GM23338 (cell line): ENCODE measurements at regions not wholly inside any gene's neighbourhood (a gene's known extent, or its start where the extent isn't known, plus 50 kb on each side); places are given as distances from the start of the nearest gene placed in this dataset.

ENCODE experiments used
- ATAC-seq: fragments of 200-7000 bp; cut with Tn5 transposase; 3 replicates; pipeline ENCODE4 v1.9.1; 2020
- DNase-seq: peaks from one replicate; pipeline ENCODE4 v3.0.0-alpha.2; 2015; ENCODE audit warnings: low spot score
- H2AFZ ChIP-seq: fragments of 200-600 bp; sonication (generic); 2 replicates; pipeline ENCODE4 v1.8.0; 2016; ENCODE audit warnings: antibody characterized with exemption, mild to moderate bottlenecking, moderate library complexity
- H3F3A ChIP-seq: fragments of 200-600 bp; sonication (generic); replicated peaks from 2 replicates; pipeline ENCODE4 v1.8.0; 2017; ENCODE audit warnings: antibody characterized with exemption, mixed run types, low read depth
- H3K27ac ChIP-seq: fragments of 200-600 bp; sonication (generic); 2 replicates; pipeline ENCODE4 v1.6.1; 2016; ENCODE audit warnings: low read depth
- H3K27me3 ChIP-seq: fragments of 200-600 bp; sonication (generic); 2 replicates; pipeline ENCODE4 v1.8.0; 2016; ENCODE audit warnings: mild to moderate bottlenecking, mixed run types, moderate library complexity; ENCODE audit not compliant: insufficient read depth
- H3K36me3 ChIP-seq: fragments of 200-600 bp; sonication (generic); 2 replicates; pipeline ENCODE4 v1.8.0; 2016; ENCODE audit warnings: mild to moderate bottlenecking; ENCODE audit not compliant: insufficient read depth
- H3K4me1 ChIP-seq: fragments of 200-600 bp; sonication (generic); 2 replicates; pipeline ENCODE4 v1.8.0; 2016; ENCODE audit warnings: mild to moderate bottlenecking, moderate library complexity; ENCODE audit not compliant: insufficient read depth
- H3K4me2 ChIP-seq: fragments of 200-600 bp; sonication (generic); 2 replicates; pipeline ENCODE4 v1.7.1; 2017; ENCODE audit warnings: mixed run types
- H3K4me3 ChIP-seq: fragments of 200-600 bp; sonication (generic); 2 replicates; pipeline ENCODE4 v1.6.1; 2016; ENCODE audit warnings: mixed run types
- H3K79me2 ChIP-seq: fragments of 200-600 bp; sonication (generic); replicated peaks from 2 replicates; pipeline ENCODE4 v1.8.0; 2017; ENCODE audit warnings: mild to moderate bottlenecking; ENCODE audit not compliant: insufficient read depth
- H3K9me2 ChIP-seq: fragments of 200-600 bp; sonication (generic); 2 replicates; pipeline ENCODE4 v1.8.0; 2017; ENCODE audit not compliant: insufficient read depth
- H4K20me1 ChIP-seq: fragments of 200-600 bp; sonication (generic); replicated peaks from 2 replicates; pipeline ENCODE4 v1.8.0; 2017; ENCODE audit warnings: mild to moderate bottlenecking; ENCODE audit not compliant: insufficient read depth
- H3K27ac Mint-ChIP-seq: 2 replicates; pipeline ENCODE4 v1.8.0; 2020; ENCODE audit warnings: inconsistent platforms, mild to moderate bottlenecking, moderate library complexity, mixed read lengths
- H3K27me3 Mint-ChIP-seq: 3 replicates; pipeline ENCODE4 v1.8.0; 2022; ENCODE audit warnings: low read depth, mild to moderate bottlenecking, moderate library complexity, mixed read lengths, inconsistent platforms; ENCODE audit not compliant: insufficient read depth, poor library complexity
- H3K36me3 Mint-ChIP-seq: 3 replicates; pipeline ENCODE4 v1.8.0; 2021; ENCODE audit warnings: low read depth, mild to moderate bottlenecking, inconsistent platforms, moderate library complexity, mixed read lengths
- H3K4me1 Mint-ChIP-seq: 3 replicates; pipeline ENCODE4 v1.8.0; 2020; ENCODE audit warnings: mild to moderate bottlenecking, inconsistent platforms, mixed read lengths
- H3K4me3 Mint-ChIP-seq: 3 replicates; pipeline ENCODE4 v1.8.0; 2021; ENCODE audit warnings: moderate library complexity, mild to moderate bottlenecking, inconsistent platforms, mixed read lengths
- H3K9me3 Mint-ChIP-seq: 3 replicates; pipeline ENCODE4 v1.8.0; 2020; ENCODE audit warnings: moderate library complexity, mild to moderate bottlenecking, inconsistent platforms, mixed read lengths
- CREB1 ChIP-seq: fragments of 250-450 bp; sonication (Bioruptor Pico); IDR thresholded peaks from 2 replicates; pipeline ENCODE4 v1.5.0; 2020; ENCODE audit warnings: low read depth, mild to moderate bottlenecking, moderate library complexity
- EZH2 ChIP-seq: fragments of 200-600 bp; sonication (generic); IDR thresholded peaks from one replicate; pipeline ENCODE4 v1.8.0; 2017; ENCODE audit warnings: antibody characterized with exemption, mild to moderate bottlenecking, low read depth; ENCODE audit not compliant: unreplicated experiment
- JUNB ChIP-seq: IDR thresholded peaks from one replicate; pipeline ENCODE4 v1.6.1; 2016; ENCODE audit warnings: antibody characterized with exemption; ENCODE audit not compliant: unreplicated experiment
- REST ChIP-seq: IDR thresholded peaks from one replicate; pipeline ENCODE4 v1.6.1; 2018; ENCODE audit warnings: antibody characterized with exemption; ENCODE audit not compliant: unreplicated experiment
- ZNF114 ChIP-seq: fragments of 250-450 bp; sonication (Bioruptor Pico); IDR thresholded peaks from 2 replicates; pipeline ENCODE4 v1.5.0; 2020; ENCODE audit warnings: mild to moderate bottlenecking, moderate library complexity
- TF ChIP-seq, protein P1 (sequence below): fragments of 250-450 bp; sonication (Bioruptor Pico); IDR thresholded peaks from 2 replicates; pipeline ENCODE4 v1.5.0; 2020; ENCODE audit warnings: mild to moderate bottlenecking, moderate library complexity
- TF ChIP-seq, protein P2 (sequence below), 2 experiments: fragments of 200-600 bp in 1 of 2; sonication (generic) in 1 of 2; conservative IDR thresholded peaks; 2 replicates each; pipeline versions ENCODE4 v1.5.1 to v1.6.1; 2016 to 2017; ENCODE audit warnings: antibody characterized with exemption in 2 of 2, low read depth in 2 of 2, mild to moderate bottlenecking in 2 of 2, moderate library complexity in 1 of 2

DNA sequence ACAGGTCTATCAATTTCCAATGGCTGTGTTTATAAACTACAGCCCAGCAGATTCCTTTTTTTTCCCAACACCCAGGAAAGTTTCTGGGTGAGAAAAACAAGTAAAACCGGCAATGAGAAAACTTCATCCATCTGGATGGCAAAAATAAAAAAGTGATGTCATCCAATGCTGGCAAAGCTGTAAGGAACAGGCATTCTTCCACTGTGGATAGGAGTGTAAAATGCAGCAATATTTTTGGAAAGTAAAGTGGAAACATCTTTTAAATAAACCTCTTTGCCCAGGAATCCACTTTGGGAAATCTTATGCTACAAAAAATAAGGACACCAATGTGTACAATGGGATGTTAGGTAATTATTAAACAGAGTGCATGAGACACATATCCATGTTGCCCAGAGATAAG is 102.1 kb upstream of the NT5E start:
- H3K4me1 Mint-ChIP-seq: no peaks in the 10 kb centered on the region
- no peaks in the 10 kb centered on the region for H3K9me3 Mint-ChIP-seq
- no peak overlapping the region for H3K27ac Mint-ChIP-seq
- H3K4me3 Mint-ChIP-seq: no peak overlapping the region
- Histone ChIP-seq H3K27ac (no peak overlapping the region), H3K4me1 (no peaks in the 10 kb centered on the region), H4K20me1 (no peaks in the 10 kb centered on the region), H3K4me3 (no peak overlapping the region), H3K79me2 (no peaks in the 10 kb centered on the region), H3F3A (no peaks in the 10 kb centered on the region), H3K9me2 (0 out of 2 replicates have a peak, but pooled peaks cover 3% of the 10 kb centered on the region), H3K4me2 (no peak overlapping the region), H2AFZ (no peak overlapping the region), H3K27me3 (no peaks in the 10 kb centered on the region), H3K36me3 (no peaks in the 10 kb centered on the region)
- H3K27me3 Mint-ChIP-seq: no peaks in the 10 kb centered on the region
- DNase-seq (no peak), ATAC-seq (no peak)
- no peaks in the 10 kb centered on the region for H3K36me3 Mint-ChIP-seq
- TF ChIP-seq REST (no peak), ZNF114 (CRISPR knock-in tag) (no peak), JUNB (no peak), CREB1 (CRISPR knock-in tag) (no peak), EZH2 (no peak)
- TF ChIP-seq, protein P1, sequence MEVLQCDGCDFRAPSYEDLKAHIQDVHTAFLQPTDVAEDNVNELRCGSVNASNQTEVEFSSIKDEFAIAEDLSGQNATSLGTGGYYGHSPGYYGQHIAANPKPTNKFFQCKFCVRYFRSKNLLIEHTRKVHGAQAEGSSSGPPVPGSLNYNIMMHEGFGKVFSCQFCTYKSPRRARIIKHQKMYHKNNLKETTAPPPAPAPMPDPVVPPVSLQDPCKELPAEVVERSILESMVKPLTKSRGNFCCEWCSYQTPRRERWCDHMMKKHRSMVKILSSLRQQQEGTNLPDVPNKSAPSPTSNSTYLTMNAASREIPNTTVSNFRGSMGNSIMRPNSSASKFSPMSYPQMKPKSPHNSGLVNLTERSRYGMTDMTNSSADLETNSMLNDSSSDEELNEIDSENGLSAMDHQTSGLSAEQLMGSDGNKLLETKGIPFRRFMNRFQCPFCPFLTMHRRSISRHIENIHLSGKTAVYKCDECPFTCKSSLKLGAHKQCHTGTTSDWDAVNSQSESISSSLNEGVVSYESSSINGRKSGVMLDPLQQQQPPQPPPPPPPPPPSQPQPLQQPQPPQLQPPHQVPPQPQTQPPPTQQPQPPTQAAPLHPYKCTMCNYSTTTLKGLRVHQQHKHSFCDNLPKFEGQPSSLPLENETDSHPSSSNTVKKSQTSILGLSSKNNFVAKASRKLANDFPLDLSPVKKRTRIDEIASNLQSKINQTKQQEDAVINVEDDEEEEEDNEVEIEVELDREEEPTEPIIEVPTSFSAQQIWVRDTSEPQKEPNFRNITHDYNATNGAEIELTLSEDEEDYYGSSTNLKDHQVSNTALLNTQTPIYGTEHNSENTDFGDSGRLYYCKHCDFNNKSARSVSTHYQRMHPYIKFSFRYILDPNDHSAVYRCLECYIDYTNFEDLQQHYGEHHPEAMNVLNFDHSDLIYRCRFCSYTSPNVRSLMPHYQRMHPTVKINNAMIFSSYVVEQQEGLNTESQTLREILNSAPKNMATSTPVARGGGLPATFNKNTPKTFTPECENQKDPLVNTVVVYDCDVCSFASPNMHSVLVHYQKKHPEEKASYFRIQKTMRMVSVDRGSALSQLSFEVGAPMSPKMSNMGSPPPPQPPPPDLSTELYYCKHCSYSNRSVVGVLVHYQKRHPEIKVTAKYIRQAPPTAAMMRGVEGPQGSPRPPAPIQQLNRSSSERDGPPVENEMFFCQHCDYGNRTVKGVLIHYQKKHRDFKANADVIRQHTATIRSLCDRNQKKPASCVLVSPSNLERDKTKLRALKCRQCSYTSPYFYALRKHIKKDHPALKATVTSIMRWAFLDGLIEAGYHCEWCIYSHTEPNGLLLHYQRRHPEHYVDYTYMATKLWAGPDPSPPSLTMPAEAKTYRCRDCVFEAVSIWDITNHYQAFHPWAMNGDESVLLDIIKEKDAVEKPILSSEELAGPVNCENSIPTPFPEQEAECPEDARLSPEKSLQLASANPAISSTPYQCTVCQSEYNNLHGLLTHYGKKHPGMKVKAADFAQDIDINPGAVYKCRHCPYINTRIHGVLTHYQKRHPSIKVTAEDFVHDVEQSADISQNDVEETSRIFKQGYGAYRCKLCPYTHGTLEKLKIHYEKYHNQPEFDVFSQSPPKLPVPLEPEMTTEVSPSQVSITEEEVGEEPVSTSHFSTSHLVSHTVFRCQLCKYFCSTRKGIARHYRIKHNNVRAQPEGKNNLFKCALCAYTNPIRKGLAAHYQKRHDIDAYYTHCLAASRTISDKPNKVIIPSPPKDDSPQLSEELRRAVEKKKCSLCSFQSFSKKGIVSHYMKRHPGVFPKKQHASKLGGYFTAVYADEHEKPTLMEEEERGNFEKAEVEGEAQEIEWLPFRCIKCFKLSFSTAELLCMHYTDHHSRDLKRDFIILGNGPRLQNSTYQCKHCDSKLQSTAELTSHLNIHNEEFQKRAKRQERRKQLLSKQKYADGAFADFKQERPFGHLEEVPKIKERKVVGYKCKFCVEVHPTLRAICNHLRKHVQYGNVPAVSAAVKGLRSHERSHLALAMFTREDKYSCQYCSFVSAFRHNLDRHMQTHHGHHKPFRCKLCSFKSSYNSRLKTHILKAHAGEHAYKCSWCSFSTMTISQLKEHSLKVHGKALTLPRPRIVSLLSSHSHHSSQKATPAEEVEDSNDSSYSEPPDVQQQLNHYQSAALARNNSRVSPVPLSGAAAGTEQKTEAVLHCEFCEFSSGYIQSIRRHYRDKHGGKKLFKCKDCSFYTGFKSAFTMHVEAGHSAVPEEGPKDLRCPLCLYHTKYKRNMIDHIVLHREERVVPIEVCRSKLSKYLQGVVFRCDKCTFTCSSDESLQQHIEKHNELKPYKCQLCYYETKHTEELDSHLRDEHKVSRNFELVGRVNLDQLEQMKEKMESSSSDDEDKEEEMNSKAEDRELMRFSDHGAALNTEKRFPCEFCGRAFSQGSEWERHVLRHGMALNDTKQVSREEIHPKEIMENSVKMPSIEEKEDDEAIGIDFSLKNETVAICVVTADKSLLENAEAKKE (CRISPR knock-in tag): no peak
- TF ChIP-seq, protein P2, sequence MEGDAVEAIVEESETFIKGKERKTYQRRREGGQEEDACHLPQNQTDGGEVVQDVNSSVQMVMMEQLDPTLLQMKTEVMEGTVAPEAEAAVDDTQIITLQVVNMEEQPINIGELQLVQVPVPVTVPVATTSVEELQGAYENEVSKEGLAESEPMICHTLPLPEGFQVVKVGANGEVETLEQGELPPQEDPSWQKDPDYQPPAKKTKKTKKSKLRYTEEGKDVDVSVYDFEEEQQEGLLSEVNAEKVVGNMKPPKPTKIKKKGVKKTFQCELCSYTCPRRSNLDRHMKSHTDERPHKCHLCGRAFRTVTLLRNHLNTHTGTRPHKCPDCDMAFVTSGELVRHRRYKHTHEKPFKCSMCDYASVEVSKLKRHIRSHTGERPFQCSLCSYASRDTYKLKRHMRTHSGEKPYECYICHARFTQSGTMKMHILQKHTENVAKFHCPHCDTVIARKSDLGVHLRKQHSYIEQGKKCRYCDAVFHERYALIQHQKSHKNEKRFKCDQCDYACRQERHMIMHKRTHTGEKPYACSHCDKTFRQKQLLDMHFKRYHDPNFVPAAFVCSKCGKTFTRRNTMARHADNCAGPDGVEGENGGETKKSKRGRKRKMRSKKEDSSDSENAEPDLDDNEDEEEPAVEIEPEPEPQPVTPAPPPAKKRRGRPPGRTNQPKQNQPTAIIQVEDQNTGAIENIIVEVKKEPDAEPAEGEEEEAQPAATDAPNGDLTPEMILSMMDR (conservative IDR thresholded peaks at IDR 0.05; ENCODE audit: low read depth in 2 of 2): no peak
